HG03066 (cell line): ENCODE measurements at regions not wholly inside any gene's neighbourhood (a gene's known extent, or its start where the extent isn't known, plus 50 kb on each side); places are given as distances from the start of the nearest gene placed in this dataset.
"Not testable (repeated sequence)": the region's sequence is repeated elsewhere in the genome, so short reads cannot be mapped to it uniquely, and the experiment has no call there.

Experiments used
- ATAC-seq: cut with Tn5 transposase; IDR thresholded peaks from one replicate; pipeline ENCODE4 v1.9.1; 2021; ENCODE audit warnings: low read depth; ENCODE audit not compliant: unreplicated experiment

DNA sequence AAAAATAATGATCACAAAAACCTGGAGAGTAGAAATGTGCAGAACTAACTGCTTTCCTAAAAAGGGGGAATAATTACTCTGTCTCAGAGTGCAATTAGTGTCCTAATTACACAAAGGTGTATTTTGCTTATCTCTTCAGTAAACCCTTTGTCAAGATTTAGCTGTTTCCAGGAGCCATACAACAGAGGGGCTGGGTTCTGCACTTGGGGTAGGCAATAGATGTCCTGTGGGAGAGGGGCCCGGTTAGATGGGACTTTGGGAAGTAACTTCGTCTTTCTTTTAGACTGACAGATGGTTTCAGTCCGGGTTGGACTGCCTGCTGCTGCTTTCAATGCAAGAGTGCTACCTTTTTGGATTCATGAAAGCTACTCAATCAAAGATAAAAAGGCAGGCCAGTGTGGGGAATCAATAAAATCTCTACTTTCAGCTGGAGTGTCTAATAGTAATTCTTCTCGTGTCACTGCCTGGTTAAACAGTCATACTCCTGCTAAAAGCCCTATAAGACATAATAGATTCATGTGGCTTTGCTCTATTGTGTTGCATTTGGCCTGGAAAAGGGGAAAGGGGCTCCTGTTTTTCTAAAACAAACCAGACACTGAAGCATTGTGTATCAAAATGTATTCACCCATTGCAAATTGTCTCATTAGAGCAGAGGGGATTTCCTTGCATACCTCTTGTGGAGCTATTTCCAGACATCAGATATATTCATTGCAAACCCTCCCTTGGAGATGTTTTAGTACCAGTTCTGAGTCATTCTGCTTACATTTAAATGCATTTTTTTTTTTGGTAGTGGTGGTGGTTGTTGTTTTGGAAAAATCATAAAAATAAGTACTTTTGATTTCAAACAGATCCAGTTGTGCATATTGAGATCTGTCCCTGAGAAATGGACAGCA lies 83.3 kb upstream of the PCDH8 start:
- ATAC-seq = no peak

DNA sequence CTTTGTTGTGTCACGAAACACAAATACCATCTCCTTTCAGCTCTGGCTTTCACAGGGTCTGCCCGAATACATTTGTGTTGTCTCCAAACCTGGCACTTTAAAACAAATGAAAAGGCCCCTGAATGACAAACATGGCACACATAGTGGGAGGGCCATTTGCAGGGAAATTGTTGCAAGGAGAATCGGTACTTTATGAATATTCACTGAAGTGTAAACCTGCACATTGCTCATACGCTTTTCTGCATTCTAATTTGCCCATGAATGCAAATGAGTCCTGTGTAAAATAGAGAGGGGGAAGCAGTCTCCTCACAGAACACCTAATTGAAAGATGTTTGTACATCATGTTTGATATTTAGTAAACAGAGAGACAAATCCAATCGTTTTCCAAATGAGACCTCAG lies 82.7 kb upstream of the PCDH8 start:
- no peak for ATAC-seq

DNA sequence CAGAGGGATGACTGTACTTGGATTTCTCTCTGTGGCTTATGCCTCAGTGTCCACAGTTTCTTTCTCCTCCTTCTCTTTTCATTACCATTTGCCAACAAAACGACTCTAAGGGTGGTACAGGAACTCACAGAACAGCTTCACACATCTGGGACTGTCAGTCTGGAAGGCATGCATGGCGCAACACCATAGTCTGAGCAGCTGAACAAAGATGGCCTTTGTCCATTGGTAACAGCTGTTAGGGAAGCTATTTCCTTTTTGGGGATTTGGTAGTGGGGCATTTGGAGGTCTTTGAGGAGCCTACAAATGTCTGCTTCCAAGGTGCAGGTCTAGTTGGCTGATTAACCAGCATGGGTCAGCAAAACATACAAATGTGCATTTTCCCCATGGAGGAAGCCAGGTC lies 81.4 kb upstream of the PCDH8 start:
- ATAC-seq = no peak

GRCh38 chr13:52926971-52927370 lies 78.5 kb upstream of the PCDH8 start:
- ATAC-seq = no peak

- no peak for ATAC-seq
These were observed 77.4 kb upstream of the PCDH8 start for GRCh38 chr13:52925775-52926285.

DNA sequence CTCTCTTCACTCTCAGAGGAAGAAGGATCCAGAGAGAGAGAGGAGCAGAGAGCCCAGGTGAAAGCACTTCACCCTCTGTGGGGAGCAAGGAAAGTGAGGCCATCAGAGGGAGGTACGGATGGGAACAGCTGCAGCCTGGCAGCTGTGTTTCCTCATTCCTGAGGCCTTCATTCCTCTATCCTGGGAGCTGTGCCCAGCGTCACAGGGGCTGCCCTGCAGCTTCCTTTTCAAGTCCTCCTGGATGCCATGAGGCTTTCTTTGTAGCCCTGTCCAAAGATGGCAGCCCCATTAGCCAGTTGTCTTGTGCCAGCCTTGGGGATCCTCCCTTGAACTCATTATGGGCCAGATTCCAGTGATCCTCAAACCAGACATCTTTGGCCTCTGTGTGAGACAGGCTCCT lies 76.8 kb upstream of the PCDH8 start:
- ATAC-seq = no peak

DNA sequence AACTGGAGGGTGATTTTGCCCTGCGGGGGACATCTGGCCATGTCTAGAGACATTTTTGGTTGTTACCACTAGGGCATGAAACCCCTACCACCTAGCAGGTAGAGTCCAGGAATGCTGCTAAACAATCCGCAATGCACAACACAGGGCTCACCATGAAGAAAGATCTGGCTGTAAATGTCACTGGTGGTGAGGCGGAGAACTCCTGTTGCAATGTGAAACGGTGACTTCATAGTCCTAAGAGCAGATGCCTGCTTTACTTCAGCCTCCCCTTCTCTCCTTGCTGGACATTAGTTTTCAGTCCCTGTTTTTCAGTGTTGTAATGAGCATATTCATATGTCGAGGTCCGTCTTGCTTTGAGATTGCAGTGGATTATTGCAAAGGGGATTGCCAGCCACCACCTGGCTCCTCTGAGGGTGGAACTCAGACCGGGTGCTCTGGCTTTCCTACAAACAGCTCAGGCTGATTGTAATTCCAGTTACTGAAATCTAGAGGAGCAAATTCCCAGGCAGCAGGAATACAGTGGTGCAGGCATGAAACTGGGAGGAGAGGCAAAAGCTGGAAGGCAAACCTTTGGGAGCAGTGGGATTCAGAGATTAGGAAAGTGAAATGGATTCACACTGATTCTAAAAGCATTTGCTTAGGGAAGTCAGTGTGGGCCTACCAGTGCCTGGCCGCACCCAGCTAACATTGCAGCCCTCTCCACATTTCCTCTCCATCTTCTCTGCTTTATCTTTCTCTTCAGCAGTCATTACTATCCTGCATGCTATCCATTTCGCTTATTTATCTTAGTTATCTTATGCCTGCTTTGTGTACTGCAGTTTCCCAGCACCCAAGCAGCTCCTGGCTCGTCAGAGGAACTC lies 76.1 kb upstream of the PCDH8 start:
- no peak for ATAC-seq

DNA sequence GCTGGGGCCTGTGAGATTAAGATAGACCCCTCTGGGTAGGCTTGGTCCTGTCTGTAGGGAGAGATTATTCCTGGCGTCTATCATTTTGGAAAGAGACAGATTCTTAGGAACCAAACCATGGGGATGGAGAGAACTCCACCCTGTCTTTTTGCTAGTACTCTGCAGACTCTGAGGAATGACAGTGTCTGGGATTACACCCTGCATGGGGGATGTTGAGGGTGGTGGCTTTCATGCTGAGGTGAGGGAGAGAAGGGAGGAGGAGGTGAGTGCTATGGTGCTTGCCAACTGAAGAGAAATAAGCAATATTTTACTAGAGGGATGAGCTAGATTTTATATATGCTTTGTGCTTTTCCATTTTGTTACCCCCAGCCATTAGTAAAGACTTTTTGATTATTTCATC lies 74.5 kb upstream of the PCDH8 start:
- ATAC-seq = no peak

DNA sequence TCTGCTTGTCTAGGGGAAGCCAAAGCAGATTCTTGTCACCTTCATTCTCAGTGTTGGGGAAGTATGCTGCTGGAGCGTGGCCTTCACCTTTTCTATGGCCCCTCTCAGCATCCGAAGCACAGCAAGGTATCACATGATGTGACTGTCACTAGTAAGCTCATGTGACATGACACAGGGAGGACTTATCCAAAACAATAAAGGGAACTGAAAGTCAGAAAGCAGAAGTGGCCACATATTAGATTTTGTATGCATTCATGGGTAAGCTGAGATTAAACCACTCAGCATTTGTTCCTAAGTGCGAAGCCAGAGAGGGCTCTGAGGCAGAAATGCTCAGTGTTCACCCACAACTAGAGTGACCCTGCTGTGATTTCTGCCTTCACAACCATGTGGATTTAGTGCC lies 72.8 kb upstream of the PCDH8 start:
- ATAC-seq = peak; percentile 96

GRCh38 chr13:52916486-52916990 lies 68.1 kb upstream of the PCDH8 start:
- ATAC-seq = no peak

DNA sequence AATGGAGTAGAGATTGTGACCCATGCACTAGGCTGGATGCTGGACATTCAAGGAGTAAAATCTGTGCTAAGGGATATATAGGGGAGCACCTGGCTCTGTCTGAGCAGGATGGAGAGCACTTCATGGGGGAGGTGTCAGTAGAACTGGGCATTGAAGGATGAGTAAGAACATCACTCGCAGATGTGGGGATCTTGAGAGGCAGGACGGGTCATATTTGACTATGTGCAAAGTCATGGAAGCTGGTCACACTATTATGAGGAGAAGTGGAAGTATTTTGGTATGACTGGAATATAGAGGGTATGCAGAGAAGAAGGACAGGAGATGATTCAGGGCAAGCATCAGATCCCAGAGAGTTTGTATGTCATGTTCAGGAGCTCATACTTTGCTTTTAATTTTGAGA lies 62.9 kb upstream of the PCDH8 start:
- ATAC-seq = no peak

GRCh38 chr13:52910318-52910717 lies 61.9 kb upstream of the PCDH8 start:
- ATAC-seq = not testable (repeated sequence)

DNA sequence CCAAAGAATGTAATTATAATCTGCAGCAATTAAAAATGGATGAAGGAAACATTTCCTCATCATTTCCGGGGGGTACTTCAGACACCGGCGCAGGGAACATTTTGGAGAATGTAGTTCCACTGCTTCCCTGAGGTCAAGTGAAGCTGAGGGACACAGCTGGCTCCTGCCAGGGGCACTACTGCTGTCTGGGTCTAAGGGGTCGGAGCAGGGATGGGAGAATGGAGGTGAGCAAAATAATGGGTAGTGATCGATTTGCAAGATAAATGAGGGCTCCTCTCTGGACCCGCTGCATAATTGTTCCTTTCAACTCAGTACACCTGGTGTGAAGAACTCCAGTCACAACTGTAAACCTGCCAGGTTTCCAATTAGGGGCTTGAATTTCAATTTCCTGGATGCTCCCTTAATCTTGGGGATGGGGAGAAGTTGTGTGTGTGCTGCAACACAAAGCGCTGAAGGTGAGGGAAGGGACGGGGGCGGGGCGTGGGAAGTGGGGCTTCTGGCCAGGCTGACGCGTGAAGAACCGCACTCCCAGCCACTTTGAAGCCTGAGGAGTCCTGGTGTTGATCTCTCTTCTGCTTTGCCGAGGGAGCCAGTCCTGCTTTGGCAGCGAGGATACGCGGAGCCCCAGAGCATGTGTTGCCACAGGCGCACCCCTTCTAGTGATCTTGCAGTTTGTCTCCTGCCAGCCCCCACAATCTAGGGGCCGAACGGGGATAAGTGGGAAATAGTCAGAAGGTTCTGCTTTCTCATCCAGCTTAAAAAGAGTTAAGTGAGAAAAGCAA lies 57.9 kb upstream of the PCDH8 start:
- no peak for ATAC-seq

DNA sequence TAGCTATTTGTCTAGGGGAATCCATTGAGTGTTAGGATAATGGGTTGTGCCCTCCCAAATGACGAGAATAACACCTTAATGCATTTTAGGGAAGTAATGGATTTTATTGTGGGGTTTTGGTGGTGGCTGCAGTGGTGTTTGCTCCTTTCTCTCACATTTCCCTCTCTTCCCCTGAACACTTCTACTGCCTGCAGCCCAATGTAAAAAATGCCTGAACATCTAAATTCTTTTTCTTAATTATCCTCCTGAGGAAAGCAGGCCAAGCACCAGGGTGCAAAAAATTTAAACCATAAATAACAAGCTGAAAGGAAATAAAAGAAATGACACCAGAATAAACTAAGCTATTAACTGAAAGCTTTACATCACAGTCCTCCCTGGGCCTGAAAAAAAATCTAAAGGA lies 57.3 kb upstream of the PCDH8 start:
- ATAC-seq = no peak

DNA sequence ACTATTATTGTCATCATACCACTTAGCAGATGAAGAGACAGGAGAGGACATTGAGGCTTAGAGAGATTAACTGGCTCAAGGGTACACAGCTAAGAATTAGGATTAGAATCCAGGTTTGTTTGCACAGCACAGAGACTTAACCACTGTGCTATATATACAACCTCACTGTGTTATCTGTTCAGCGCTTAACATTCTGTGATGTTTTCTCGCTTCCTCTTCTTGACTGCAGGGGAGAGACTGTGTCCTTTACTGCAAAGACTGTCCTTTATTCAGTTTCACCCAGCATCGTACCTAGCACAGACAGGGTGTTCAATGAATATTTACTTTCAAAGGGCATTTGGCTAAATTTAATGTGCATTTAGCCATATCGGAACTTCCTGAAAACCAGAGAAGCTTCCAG lies 54.9 kb upstream of the PCDH8 start:
- ATAC-seq = peak; percentile 94

DNA sequence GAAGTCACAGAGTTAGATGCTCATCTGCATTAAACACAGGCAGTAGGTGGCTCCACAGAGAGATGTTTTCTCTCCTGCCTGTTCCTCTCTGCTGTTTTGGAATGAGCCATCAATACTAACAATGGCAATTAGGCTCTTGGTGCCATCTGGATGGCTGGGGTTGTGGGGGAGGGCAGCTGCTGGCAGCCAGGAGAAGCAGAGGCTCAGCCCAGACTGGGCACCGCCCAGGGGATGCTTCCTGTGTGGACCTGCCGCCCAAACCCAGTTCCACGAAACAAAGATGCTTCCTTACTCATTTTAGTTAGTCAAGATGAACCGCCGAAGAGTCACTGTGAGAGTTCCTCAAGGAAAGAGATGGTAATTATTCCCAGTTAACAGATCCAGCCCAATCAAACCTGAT lies 50.8 kb upstream of the PCDH8 start:
- ATAC-seq = no peak
